Glutamatergic neuron (in vitro differentiated cells): ENCODE measurements at regions not wholly inside any gene's neighbourhood (a gene's known extent, or its start where the extent isn't known, plus 50 kb on each side); places are given as distances from the start of the nearest gene placed in this dataset.

Experiments
- DNase-seq: peaks from one replicate; pipeline ENCODE4 v3.0.0; 2022
- H3K27ac Mint-ChIP-seq: one replicate; pipeline ENCODE4 v1.8.0; 2020; ENCODE audit warnings: mild to moderate bottlenecking, mixed read lengths, inconsistent platforms; ENCODE audit not compliant: unreplicated experiment
- H3K27me3 Mint-ChIP-seq: one replicate; pipeline ENCODE4 v1.8.0; 2020; ENCODE audit warnings: mild to moderate bottlenecking, moderate library complexity, mixed read lengths, inconsistent platforms; ENCODE audit not compliant: unreplicated experiment
- H3K36me3 Mint-ChIP-seq: one replicate; pipeline ENCODE4 v1.8.0; 2020; ENCODE audit warnings: mild to moderate bottlenecking, mixed read lengths, inconsistent platforms; ENCODE audit not compliant: unreplicated experiment
- H3K4me1 Mint-ChIP-seq: one replicate; pipeline ENCODE4 v1.8.0; 2020; ENCODE audit warnings: mild to moderate bottlenecking, low read depth, mixed read lengths, inconsistent platforms; ENCODE audit not compliant: unreplicated experiment
- H3K4me3 Mint-ChIP-seq: one replicate; pipeline ENCODE4 v1.8.0; 2020; ENCODE audit warnings: mild to moderate bottlenecking, mixed read lengths, inconsistent platforms; ENCODE audit not compliant: unreplicated experiment
- H3K9me3 Mint-ChIP-seq: one replicate; pipeline ENCODE4 v1.8.0; 2020; ENCODE audit warnings: mild to moderate bottlenecking, moderate library complexity, mixed read lengths, inconsistent platforms; ENCODE audit not compliant: unreplicated experiment
- TF ChIP-seq, protein P1 (sequence below): fragments of 200-600 bp; sonication (generic); IDR thresholded peaks from one replicate; pipeline ENCODE4 v1.5.0; 2021; ENCODE audit not compliant: partially characterized antibody, unreplicated experiment

DNA sequence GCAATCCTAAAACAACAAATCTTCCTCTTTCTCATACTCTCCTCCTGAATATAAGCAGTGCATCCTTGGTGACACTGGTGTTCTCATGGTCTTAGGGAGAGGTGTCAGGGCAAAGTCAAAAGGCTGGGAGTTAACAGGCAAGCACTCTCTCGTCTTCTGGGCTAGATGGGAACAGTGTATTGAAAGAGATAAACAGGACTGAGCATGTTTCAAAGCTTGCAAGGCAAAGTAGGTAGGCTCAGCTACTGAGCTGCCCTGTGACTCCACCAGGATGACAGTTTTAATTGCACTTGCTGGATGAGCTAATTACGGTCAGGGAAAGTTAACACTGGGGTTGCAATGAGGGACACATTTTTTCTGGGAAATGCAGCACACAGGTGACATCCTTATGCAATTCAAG, 554.9 kb upstream of the NRP1 start:
- Mint-ChIP-seq H3K4me1 (no peaks in the 10 kb centered on the region), H3K36me3 (peaks cover 7% of the 10 kb centered on the region), H3K9me3 (peaks cover 4% of the 10 kb centered on the region), H3K27me3 (no peaks in the 10 kb centered on the region), H3K4me3 (no peak overlapping the region), H3K27ac (no peak overlapping the region)
- no peak for DNase-seq
- TF ChIP-seq, protein P1, sequence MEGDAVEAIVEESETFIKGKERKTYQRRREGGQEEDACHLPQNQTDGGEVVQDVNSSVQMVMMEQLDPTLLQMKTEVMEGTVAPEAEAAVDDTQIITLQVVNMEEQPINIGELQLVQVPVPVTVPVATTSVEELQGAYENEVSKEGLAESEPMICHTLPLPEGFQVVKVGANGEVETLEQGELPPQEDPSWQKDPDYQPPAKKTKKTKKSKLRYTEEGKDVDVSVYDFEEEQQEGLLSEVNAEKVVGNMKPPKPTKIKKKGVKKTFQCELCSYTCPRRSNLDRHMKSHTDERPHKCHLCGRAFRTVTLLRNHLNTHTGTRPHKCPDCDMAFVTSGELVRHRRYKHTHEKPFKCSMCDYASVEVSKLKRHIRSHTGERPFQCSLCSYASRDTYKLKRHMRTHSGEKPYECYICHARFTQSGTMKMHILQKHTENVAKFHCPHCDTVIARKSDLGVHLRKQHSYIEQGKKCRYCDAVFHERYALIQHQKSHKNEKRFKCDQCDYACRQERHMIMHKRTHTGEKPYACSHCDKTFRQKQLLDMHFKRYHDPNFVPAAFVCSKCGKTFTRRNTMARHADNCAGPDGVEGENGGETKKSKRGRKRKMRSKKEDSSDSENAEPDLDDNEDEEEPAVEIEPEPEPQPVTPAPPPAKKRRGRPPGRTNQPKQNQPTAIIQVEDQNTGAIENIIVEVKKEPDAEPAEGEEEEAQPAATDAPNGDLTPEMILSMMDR, result no peak

- TF ChIP-seq, protein P1, result no peak
- no peaks in the 10 kb centered on the region for H3K4me1 Mint-ChIP-seq
- no peaks in the 10 kb centered on the region for H3K27me3 Mint-ChIP-seq
- no peak overlapping the region for H3K4me3 Mint-ChIP-seq
- no peak overlapping the region for H3K27ac Mint-ChIP-seq
- peaks cover 2% of the 10 kb centered on the region for H3K9me3 Mint-ChIP-seq
- H3K36me3 Mint-ChIP-seq, result no peaks in the 10 kb centered on the region
- no peak for DNase-seq
Observed at GRCh38 chr10:33887188-33887587, 552.7 kb upstream of the NRP1 start.

DNA sequence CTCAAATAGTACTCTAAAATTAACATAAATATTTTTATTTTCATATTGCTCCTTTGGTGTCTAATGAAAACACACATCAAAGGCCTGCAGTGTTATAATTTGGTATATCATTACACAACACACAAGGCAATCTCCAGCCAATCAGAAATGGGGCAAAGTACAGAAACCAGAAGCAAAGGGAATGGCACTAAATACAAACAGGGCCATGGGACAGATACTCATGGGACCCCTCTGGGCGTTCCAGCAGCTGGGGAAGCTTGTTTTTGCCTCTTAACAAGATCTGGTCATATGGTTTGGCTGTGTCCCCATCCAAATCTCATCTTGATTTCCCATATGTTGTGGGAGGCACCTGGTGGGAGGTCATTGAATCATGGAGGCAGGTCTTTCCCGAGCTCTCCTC, 551.8 kb upstream of the NRP1 start:
- peaks cover 2% of the 10 kb centered on the region for H3K9me3 Mint-ChIP-seq
- no peaks in the 10 kb centered on the region for H3K36me3 Mint-ChIP-seq
- H3K27ac Mint-ChIP-seq, result no peak overlapping the region

DNA sequence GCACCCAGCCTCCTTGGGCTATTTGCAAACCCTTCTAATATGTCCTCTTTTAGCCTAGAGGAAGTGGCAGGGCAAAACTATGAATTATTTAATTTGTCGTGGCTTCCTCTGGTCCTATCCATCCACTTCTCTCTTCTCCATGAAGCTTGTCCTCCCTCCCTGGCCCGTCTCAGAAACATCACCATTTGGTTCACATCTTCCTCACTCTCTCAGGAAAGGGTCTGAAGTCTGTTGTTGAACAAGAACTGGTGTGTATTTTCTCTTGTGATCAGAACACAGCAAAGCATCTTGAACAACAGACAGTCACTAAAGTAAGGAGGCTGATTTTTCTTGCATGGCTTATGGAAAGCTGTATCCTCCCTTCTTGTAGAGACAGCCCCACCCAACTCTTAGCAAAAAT, 550.1 kb upstream of the NRP1 start:
- TF ChIP-seq, protein P1, result no peak
- DNase-seq, result no peak
- Mint-ChIP-seq H3K9me3 (no peaks in the 10 kb centered on the region), H3K4me3 (no peak overlapping the region), H3K27ac (no peak overlapping the region), H3K4me1 (no peaks in the 10 kb centered on the region), H3K27me3 (no peaks in the 10 kb centered on the region), H3K36me3 (no peaks in the 10 kb centered on the region)

More for the DNA sequence above, 551.8 kb upstream of the NRP1 start:
- DNase-seq, result no peak
- no peaks in the 10 kb centered on the region for H3K4me1 Mint-ChIP-seq
- no peaks in the 10 kb centered on the region for H3K27me3 Mint-ChIP-seq
- TF ChIP-seq, protein P1, result no peak
- H3K4me3 Mint-ChIP-seq, result no peak overlapping the region

DNA sequence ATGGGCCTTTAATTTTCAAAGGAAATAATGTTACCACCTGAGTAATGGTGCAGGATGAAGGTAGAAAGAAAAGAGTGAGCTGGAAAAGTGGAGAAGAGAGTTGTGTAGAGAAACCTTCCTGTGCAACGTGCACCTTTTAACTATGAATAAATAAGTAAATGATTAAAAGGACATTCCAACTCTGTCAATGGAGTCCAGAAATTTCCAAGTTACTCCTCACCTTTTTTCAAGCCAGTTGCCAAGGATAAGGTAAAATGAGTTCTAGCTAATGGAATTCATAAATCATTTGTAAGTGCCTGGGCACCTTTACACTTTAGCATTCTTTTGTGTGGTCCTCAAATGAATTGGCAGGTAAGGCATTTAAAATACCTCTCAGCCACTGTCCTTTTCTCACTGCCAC, 549.4 kb upstream of the NRP1 start:
- no peaks in the 10 kb centered on the region for H3K4me1 Mint-ChIP-seq
- H3K27ac Mint-ChIP-seq, result no peak overlapping the region
- no peaks in the 10 kb centered on the region for H3K36me3 Mint-ChIP-seq
- no peaks in the 10 kb centered on the region for H3K27me3 Mint-ChIP-seq
- no peak for DNase-seq
- TF ChIP-seq, protein P1, result no peak
- H3K4me3 Mint-ChIP-seq, result no peak overlapping the region
- H3K9me3 Mint-ChIP-seq, result no peaks in the 10 kb centered on the region
